ENCODE measurements at regions not wholly inside any gene's neighbourhood (a gene's known extent, or its start where the extent isn't known, plus 50 kb on each side); places are given as distances from the start of the nearest gene placed in this dataset.

- Histone ChIP-seq H3K9me3 (ENCODE audit: control insufficient read depth, low read length) (no peaks in the 10 kb centered on the region), H3K9ac (no peak overlapping the region), H3K27ac (no peak overlapping the region), H2AFZ (no peak overlapping the region), H3K4me1 (no peaks in the 10 kb centered on the region), H3K4me2 (ENCODE audit: low read length) (no peak overlapping the region), H3K27me3 (ENCODE audit: control insufficient read depth, insufficient read depth, low read length) (no peaks in the 10 kb centered on the region), H3K4me3 (ENCODE audit: low read depth, low read length) (no peak overlapping the region), H3K79me2 (no peaks in the 10 kb centered on the region), H3K36me3 (ENCODE audit: control insufficient read depth, insufficient read depth, low read length) (no peaks in the 10 kb centered on the region)
- no peak for TF ChIP-seq CTCF (IDR thresholded peaks at IDR 0.05)
Observed at GRCh38 chr18:52286675-52287074, 53.3 kb upstream of the DCC start.

- Histone ChIP-seq H3K4me3 (ENCODE audit: low read depth, low read length) (no peak overlapping the region), H3K27ac (no peak overlapping the region), H3K9ac (no peak overlapping the region), H3K4me1 (no peaks in the 10 kb centered on the region), H2AFZ (no peak overlapping the region), H3K79me2 (no peaks in the 10 kb centered on the region), H3K9me3 (ENCODE audit: control insufficient read depth, low read length) (no peaks in the 10 kb centered on the region), H3K4me2 (ENCODE audit: low read length) (no peak overlapping the region), H3K36me3 (ENCODE audit: control insufficient read depth, insufficient read depth, low read length) (no peaks in the 10 kb centered on the region), H3K27me3 (ENCODE audit: control insufficient read depth, insufficient read depth, low read length) (no peaks in the 10 kb centered on the region)
- TF ChIP-seq CTCF (IDR thresholded peaks at IDR 0.05): no peak
Observed at GRCh38 chr18:52287151-52287550, 52.8 kb upstream of the DCC start.

DNA sequence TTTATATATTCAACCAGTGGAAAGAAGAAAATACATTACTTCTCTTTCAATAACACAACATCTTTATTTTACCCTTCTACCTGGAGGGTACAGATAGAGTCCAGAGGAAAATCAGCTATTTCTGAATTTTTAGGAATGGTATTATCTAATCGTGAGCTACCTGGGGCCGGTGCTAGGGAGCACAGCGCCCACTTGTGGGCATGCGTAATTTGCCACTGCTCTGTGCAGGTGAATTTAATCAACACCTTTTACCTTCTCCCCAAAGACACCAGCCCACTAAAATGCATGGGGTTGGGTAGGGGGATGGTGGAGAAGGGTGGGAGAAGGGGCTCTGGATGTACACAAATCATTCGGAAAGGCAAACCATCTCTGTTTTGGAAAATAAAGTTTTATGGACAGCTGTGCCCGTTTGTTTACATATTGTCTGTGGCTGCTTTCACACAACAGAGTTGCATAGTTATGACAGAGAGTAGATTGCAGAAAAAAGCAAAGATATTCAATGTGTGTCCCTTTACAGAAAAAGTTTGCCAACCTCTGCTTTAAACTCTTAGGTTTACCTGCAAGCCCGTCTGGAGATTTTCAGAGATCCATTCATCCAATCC lies 51.5 kb upstream of the DCC start:
- Histone ChIP-seq H3K9me3 (ENCODE audit: control insufficient read depth, low read length) (no peaks in the 10 kb centered on the region), H3K9ac (no peak overlapping the region), H3K4me2 (ENCODE audit: low read length) (no peak overlapping the region), H3K27ac (no peak overlapping the region), H3K27me3 (ENCODE audit: control insufficient read depth, insufficient read depth, low read length) (no peaks in the 10 kb centered on the region), H2AFZ (no peak overlapping the region), H3K79me2 (no peaks in the 10 kb centered on the region), H3K36me3 (ENCODE audit: control insufficient read depth, insufficient read depth, low read length) (no peaks in the 10 kb centered on the region), H3K4me3 (ENCODE audit: low read depth, low read length) (no peak overlapping the region), H3K4me1 (no peaks in the 10 kb centered on the region)
- TF ChIP-seq CTCF (IDR thresholded peaks at IDR 0.05): peak; percentile 64

DNA sequence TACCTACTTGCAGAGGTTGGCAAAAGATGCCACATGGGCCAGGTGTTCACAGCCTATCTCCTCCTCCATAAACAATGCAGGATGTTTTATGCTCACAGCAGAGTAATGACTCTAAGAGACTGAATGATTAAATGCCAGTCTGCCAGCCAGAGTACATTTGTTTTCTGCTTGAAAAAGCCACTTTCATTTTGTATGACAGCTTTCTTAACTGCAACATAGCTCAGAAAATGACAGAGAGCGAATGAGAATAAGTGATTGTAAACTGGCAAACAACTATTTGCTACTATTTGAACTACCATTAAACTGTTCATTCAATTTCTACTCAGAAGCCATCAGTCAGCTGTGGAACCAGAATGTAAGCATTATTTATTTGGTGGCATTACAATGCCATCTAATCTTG lies 50.6 kb upstream of the DCC start:
- Histone ChIP-seq H3K79me2 (no peaks in the 10 kb centered on the region), H2AFZ (no peak overlapping the region), H3K4me3 (ENCODE audit: low read depth, low read length) (no peak overlapping the region), H3K27ac (no peak overlapping the region), H3K36me3 (ENCODE audit: control insufficient read depth, insufficient read depth, low read length) (no peaks in the 10 kb centered on the region), H3K4me2 (ENCODE audit: low read length) (no peak overlapping the region), H3K4me1 (no peaks in the 10 kb centered on the region), H3K9me3 (ENCODE audit: control insufficient read depth, low read length) (no peaks in the 10 kb centered on the region), H3K9ac (no peak overlapping the region), H3K27me3 (ENCODE audit: control insufficient read depth, insufficient read depth, low read length) (no peaks in the 10 kb centered on the region)
- TF ChIP-seq CTCF (IDR thresholded peaks at IDR 0.05): no peak

Data from parathyroid adenoma (tissue), 2 donors.